ENCODE measurements at regions not wholly inside any gene's neighbourhood (a gene's known extent, or its start where the extent isn't known, plus 50 kb on each side); places are given as distances from the start of the nearest gene placed in this dataset.
A peak's percentile ranks its signal among the peaks of the same experiment; 100 is the strongest.
"Not testable (repeated sequence)": the region's sequence is repeated elsewhere in the genome, so short reads cannot be mapped to it uniquely, and the experiment has no call there.

GRCh38 chr16:6698548-6698947 lies 634.1 kb upstream of the RBFOX1 start:
- DNase-seq: peak; percentile 21
- Mint-ChIP-seq H3K4me3 (ENCODE audit: unreplicated experiment) (no peak overlapping the region), H3K9me3 (ENCODE audit: unreplicated experiment) (peaks cover 3% of the 10 kb centered on the region), H3K36me3 (ENCODE audit: unreplicated experiment) (no peaks in the 10 kb centered on the region), H3K27me3 (ENCODE audit: unreplicated experiment) (no peaks in the 10 kb centered on the region), H3K27ac (ENCODE audit: unreplicated experiment) (peak overlapping the region; percentile 71), H3K4me1 (ENCODE audit: low read depth, unreplicated experiment) (peaks cover 4% of the 10 kb centered on the region)
- TF ChIP-seq CTCF (IDR thresholded peaks at IDR 0.05; ENCODE audit: partially characterized antibody, unreplicated experiment): no peak

- Mint-ChIP-seq H3K9me3 (ENCODE audit: unreplicated experiment) (peaks cover 2% of the 10 kb centered on the region), H3K27ac (ENCODE audit: unreplicated experiment) (no peak overlapping the region), H3K4me1 (ENCODE audit: low read depth, unreplicated experiment) (peaks cover 4% of the 10 kb centered on the region), H3K4me3 (ENCODE audit: unreplicated experiment) (no peak overlapping the region), H3K27me3 (ENCODE audit: unreplicated experiment) (no peaks in the 10 kb centered on the region), H3K36me3 (ENCODE audit: unreplicated experiment) (no peaks in the 10 kb centered on the region)
- DNase-seq: no peak
- TF ChIP-seq CTCF (IDR thresholded peaks at IDR 0.05; ENCODE audit: partially characterized antibody, unreplicated experiment): no peak
Measured at GRCh38 chr16:6695666-6696065, 637.0 kb upstream of the RBFOX1 start.

GRCh38 chr16:6694636-6695035 lies 638.0 kb upstream of the RBFOX1 start:
- Mint-ChIP-seq H3K27ac (ENCODE audit: unreplicated experiment) (no peak overlapping the region), H3K27me3 (ENCODE audit: unreplicated experiment) (no peaks in the 10 kb centered on the region), H3K36me3 (ENCODE audit: unreplicated experiment) (no peaks in the 10 kb centered on the region), H3K4me1 (ENCODE audit: low read depth, unreplicated experiment) (peaks cover 4% of the 10 kb centered on the region), H3K4me3 (ENCODE audit: unreplicated experiment) (no peak overlapping the region), H3K9me3 (ENCODE audit: unreplicated experiment) (peaks cover 2% of the 10 kb centered on the region)
- no peak for DNase-seq
- TF ChIP-seq CTCF (IDR thresholded peaks at IDR 0.05; ENCODE audit: partially characterized antibody, unreplicated experiment): no peak

- not testable (repeated sequence) for H3K27me3 Mint-ChIP-seq (ENCODE audit: unreplicated experiment); H3K4me3 Mint-ChIP-seq (ENCODE audit: unreplicated experiment); H3K36me3 Mint-ChIP-seq (ENCODE audit: unreplicated experiment); H3K27ac Mint-ChIP-seq (ENCODE audit: unreplicated experiment); H3K9me3 Mint-ChIP-seq (ENCODE audit: unreplicated experiment); DNase-seq; H3K4me1 Mint-ChIP-seq (ENCODE audit: low read depth, unreplicated experiment)
Measured at GRCh38 chr16:6693418-6693817, 639.2 kb upstream of the RBFOX1 start.

DNA sequence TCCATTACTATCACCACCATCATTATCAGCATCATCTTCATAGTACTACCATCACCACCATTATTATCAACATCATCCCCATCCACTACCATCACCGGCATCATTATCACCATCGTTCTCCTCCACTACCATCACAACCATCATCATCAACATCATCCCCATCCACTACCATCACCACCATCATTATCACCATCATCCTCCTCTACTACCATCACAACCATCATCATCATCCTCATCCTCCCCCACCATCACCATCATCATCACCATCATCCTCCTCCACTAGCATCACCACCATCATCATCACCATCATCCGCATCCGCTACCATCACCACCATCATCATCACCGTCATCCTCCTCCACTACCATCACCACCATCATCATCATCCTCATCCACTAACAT lies 639.8 kb upstream of the RBFOX1 start:
- H3K27ac Mint-ChIP-seq (ENCODE audit: unreplicated experiment): no peak overlapping the region
- H3K27me3 Mint-ChIP-seq (ENCODE audit: unreplicated experiment): no peaks in the 10 kb centered on the region
- peaks cover 1% of the 10 kb centered on the region for H3K36me3 Mint-ChIP-seq (ENCODE audit: unreplicated experiment)
- H3K4me3 Mint-ChIP-seq (ENCODE audit: unreplicated experiment): no peak overlapping the region
- DNase-seq: no peak
- no peaks in the 10 kb centered on the region for H3K9me3 Mint-ChIP-seq (ENCODE audit: unreplicated experiment)
- H3K4me1 Mint-ChIP-seq (ENCODE audit: low read depth, unreplicated experiment): peaks cover 4% of the 10 kb centered on the region
- TF ChIP-seq CTCF (IDR thresholded peaks at IDR 0.05; ENCODE audit: partially characterized antibody, unreplicated experiment): no peak

GRCh38 chr16:6690741-6691140 lies 641.9 kb upstream of the RBFOX1 start:
- Mint-ChIP-seq H3K36me3 (ENCODE audit: unreplicated experiment) (peaks cover 5% of the 10 kb centered on the region), H3K27me3 (ENCODE audit: unreplicated experiment) (no peaks in the 10 kb centered on the region), H3K9me3 (ENCODE audit: unreplicated experiment) (no peaks in the 10 kb centered on the region)

More at GRCh38 chr16:6690741-6691140, 641.9 kb upstream of the RBFOX1 start:
- no peak for TF ChIP-seq CTCF (IDR thresholded peaks at IDR 0.05; ENCODE audit: partially characterized antibody, unreplicated experiment)
- Mint-ChIP-seq H3K4me1 (ENCODE audit: low read depth, unreplicated experiment) (peaks cover 2% of the 10 kb centered on the region), H3K4me3 (ENCODE audit: unreplicated experiment) (no peak overlapping the region), H3K27ac (ENCODE audit: unreplicated experiment) (no peak overlapping the region)
- no peak for DNase-seq

Measured in glutamatergic neuron (in vitro differentiated cells).